H1 (cell line): ENCODE measurements at regions not wholly inside any gene's neighbourhood (a gene's known extent, or its start where the extent isn't known, plus 50 kb on each side); places are given as distances from the start of the nearest gene placed in this dataset.

Source experiments
- ATF3 ChIP-seq: IDR thresholded peaks from 2 replicates; pipeline ENCODE4 v1.6.1; 2011; ENCODE audit warnings: low read depth, mild to moderate bottlenecking, low read length; ENCODE audit not compliant: insufficient read depth
- EGR1 ChIP-seq: IDR thresholded peaks from 2 replicates; pipeline ENCODE4 v1.6.1; 2011; ENCODE audit warnings: low read depth, low read length, borderline replicate concordance
- KDM1A ChIP-seq: fragments of 200-600, 300-600 bp; sonication (generic); IDR thresholded peaks from 2 replicates; pipeline ENCODE4 v1.7.1; 2016; ENCODE audit warnings: mild to moderate bottlenecking, low read length, borderline replicate concordance
- POU5F1 ChIP-seq: IDR thresholded peaks from 2 replicates; pipeline ENCODE4 v1.6.1; 2011; ENCODE audit warnings: low read depth, mild to moderate bottlenecking, low read length, moderate library complexity
- SP2 ChIP-seq: IDR thresholded peaks from 2 replicates; pipeline ENCODE4 v1.6.1; 2012; ENCODE audit warnings: mild to moderate bottlenecking, low read length, inconsistent platforms
- SUZ12 ChIP-seq: fragments of 200-600 bp; sonication (generic); IDR thresholded peaks from 2 replicates; pipeline ENCODE4 v1.6.1; 2012; ENCODE audit warnings: mild to moderate bottlenecking, inconsistent platforms, low read length, moderate library complexity, mixed read lengths
- TCF12 ChIP-seq: IDR thresholded peaks from 2 replicates; pipeline ENCODE4 v1.6.1; 2011; ENCODE audit warnings: low read depth, mild to moderate bottlenecking, low read length
- TF ChIP-seq, protein P1 (sequence below): fragments of 300-600 bp; sonication (generic); IDR thresholded peaks from 2 replicates; pipeline ENCODE4 v1.7.1; 2012; ENCODE audit warnings: low read length, moderate library complexity, mild to moderate bottlenecking, inconsistent platforms; ENCODE audit not compliant: insufficient replicate concordance
- TF ChIP-seq, protein P2 (sequence below): IDR thresholded peaks from 2 replicates; pipeline ENCODE4 v1.6.1; 2012; ENCODE audit warnings: low read length, inconsistent platforms
- TF ChIP-seq, protein P3 (sequence below): IDR thresholded peaks from 2 replicates; pipeline ENCODE4 v1.6.1; 2012; ENCODE audit warnings: inconsistent platforms

GRCh38 chr7:36029311-36029710, 123.7 kb upstream of the EEPD1 start (continued):
- TF ChIP-seq, protein P1, sequence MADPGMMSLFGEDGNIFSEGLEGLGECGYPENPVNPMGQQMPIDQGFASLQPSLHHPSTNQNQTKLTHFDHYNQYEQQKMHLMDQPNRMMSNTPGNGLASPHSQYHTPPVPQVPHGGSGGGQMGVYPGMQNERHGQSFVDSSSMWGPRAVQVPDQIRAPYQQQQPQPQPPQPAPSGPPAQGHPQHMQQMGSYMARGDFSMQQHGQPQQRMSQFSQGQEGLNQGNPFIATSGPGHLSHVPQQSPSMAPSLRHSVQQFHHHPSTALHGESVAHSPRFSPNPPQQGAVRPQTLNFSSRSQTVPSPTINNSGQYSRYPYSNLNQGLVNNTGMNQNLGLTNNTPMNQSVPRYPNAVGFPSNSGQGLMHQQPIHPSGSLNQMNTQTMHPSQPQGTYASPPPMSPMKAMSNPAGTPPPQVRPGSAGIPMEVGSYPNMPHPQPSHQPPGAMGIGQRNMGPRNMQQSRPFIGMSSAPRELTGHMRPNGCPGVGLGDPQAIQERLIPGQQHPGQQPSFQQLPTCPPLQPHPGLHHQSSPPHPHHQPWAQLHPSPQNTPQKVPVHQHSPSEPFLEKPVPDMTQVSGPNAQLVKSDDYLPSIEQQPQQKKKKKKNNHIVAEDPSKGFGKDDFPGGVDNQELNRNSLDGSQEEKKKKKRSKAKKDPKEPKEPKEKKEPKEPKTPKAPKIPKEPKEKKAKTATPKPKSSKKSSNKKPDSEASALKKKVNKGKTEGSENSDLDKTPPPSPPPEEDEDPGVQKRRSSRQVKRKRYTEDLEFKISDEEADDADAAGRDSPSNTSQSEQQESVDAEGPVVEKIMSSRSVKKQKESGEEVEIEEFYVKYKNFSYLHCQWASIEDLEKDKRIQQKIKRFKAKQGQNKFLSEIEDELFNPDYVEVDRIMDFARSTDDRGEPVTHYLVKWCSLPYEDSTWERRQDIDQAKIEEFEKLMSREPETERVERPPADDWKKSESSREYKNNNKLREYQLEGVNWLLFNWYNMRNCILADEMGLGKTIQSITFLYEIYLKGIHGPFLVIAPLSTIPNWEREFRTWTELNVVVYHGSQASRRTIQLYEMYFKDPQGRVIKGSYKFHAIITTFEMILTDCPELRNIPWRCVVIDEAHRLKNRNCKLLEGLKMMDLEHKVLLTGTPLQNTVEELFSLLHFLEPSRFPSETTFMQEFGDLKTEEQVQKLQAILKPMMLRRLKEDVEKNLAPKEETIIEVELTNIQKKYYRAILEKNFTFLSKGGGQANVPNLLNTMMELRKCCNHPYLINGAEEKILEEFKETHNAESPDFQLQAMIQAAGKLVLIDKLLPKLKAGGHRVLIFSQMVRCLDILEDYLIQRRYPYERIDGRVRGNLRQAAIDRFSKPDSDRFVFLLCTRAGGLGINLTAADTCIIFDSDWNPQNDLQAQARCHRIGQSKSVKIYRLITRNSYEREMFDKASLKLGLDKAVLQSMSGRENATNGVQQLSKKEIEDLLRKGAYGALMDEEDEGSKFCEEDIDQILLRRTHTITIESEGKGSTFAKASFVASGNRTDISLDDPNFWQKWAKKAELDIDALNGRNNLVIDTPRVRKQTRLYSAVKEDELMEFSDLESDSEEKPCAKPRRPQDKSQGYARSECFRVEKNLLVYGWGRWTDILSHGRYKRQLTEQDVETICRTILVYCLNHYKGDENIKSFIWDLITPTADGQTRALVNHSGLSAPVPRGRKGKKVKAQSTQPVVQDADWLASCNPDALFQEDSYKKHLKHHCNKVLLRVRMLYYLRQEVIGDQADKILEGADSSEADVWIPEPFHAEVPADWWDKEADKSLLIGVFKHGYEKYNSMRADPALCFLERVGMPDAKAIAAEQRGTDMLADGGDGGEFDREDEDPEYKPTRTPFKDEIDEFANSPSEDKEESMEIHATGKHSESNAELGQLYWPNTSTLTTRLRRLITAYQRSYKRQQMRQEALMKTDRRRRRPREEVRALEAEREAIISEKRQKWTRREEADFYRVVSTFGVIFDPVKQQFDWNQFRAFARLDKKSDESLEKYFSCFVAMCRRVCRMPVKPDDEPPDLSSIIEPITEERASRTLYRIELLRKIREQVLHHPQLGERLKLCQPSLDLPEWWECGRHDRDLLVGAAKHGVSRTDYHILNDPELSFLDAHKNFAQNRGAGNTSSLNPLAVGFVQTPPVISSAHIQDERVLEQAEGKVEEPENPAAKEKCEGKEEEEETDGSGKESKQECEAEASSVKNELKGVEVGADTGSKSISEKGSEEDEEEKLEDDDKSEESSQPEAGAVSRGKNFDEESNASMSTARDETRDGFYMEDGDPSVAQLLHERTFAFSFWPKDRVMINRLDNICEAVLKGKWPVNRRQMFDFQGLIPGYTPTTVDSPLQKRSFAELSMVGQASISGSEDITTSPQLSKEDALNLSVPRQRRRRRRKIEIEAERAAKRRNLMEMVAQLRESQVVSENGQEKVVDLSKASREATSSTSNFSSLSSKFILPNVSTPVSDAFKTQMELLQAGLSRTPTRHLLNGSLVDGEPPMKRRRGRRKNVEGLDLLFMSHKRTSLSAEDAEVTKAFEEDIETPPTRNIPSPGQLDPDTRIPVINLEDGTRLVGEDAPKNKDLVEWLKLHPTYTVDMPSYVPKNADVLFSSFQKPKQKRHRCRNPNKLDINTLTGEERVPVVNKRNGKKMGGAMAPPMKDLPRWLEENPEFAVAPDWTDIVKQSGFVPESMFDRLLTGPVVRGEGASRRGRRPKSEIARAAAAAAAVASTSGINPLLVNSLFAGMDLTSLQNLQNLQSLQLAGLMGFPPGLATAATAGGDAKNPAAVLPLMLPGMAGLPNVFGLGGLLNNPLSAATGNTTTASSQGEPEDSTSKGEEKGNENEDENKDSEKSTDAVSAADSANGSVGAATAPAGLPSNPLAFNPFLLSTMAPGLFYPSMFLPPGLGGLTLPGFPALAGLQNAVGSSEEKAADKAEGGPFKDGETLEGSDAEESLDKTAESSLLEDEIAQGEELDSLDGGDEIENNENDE, result no peak
- TF ChIP-seq ATF3 (no peak), SUZ12 (no peak), POU5F1 (no peak), EGR1 (no peak), SP2 (no peak), KDM1A (no peak), TCF12 (no peak)
- TF ChIP-seq, protein P2, sequence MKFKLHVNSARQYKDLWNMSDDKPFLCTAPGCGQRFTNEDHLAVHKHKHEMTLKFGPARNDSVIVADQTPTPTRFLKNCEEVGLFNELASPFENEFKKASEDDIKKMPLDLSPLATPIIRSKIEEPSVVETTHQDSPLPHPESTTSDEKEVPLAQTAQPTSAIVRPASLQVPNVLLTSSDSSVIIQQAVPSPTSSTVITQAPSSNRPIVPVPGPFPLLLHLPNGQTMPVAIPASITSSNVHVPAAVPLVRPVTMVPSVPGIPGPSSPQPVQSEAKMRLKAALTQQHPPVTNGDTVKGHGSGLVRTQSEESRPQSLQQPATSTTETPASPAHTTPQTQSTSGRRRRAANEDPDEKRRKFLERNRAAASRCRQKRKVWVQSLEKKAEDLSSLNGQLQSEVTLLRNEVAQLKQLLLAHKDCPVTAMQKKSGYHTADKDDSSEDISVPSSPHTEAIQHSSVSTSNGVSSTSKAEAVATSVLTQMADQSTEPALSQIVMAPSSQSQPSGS, result no peak
- TF ChIP-seq, protein P3, sequence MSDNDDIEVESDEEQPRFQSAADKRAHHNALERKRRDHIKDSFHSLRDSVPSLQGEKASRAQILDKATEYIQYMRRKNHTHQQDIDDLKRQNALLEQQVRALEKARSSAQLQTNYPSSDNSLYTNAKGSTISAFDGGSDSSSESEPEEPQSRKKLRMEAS, result no peak
